ENCODE measurements at regions not wholly inside any gene's neighbourhood (a gene's known extent, or its start where the extent isn't known, plus 50 kb on each side); places are given as distances from the start of the nearest gene placed in this dataset.

DNA sequence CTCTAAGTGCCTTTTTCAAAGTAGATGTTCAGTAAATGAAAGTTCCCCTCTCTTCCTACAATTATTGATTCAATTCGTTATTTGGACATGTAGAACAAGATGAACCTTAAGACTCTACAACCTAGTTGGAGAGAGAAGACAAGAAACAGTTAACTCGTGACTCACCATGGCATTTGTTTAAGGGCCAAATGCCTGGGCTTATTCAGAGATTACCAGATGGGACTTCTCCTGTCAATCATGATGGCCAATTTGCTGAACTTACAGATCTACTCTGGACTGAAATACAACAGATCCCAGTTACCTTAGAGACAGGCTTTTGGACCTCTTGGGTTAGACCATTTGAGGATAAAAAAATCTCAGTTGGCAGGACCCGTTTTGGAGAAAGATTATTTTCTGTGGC is 93.5 kb downstream of the C1orf94 start:
- H3K27ac ChIP-seq, result no peak overlapping the region
- TF ChIP-seq CTCF (conservative IDR thresholded peaks at IDR 0.05) (no peak), ZFX (IDR thresholded peaks at IDR 0.05) (no peak)

DNA sequence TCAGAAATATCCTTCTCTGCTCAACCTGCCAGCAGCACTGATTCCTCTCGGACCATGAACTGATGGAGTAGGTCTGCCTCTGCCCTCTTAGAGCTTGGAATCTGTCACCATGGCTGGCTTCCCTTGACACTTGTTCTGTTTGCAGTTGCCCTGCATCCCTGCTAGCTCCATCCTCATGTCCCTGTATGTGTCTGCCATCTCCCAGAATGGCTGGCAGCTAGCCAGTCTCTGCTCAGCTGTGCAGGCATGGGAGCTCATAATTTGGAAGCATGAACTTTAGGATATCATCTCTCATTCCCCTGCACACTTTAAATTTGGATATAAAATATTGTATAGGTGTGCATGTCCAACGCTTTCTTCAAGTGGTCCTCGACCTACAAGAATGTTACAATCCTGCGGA is 95.4 kb downstream of the C1orf94 start:
- TF ChIP-seq CTCF (conservative IDR thresholded peaks at IDR 0.05), result no peak
- TF ChIP-seq ZFX (IDR thresholded peaks at IDR 0.05), result no peak
- H3K27ac ChIP-seq, result no peak overlapping the region

DNA sequence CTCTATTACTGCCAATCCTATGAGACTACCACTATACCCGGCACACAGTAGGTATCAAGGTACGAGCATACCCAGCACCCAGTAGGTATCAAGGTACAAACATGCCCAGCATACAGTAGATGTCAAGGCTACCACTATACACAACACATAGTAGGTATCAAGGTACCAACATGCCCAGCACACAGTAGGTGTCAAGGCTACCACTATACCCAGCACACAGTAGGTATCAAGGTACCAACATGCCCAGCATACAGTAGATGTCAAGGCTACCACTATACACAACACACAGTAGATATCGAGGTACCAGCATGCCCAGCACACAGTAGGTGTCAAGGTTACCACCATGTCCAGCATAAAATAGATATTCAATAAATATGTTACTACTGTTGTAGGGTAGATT is 98.4 kb downstream of the C1orf94 start:
- TF ChIP-seq CTCF (conservative IDR thresholded peaks at IDR 0.05), result no peak
- no peak for TF ChIP-seq ZFX (IDR thresholded peaks at IDR 0.05)

DNA sequence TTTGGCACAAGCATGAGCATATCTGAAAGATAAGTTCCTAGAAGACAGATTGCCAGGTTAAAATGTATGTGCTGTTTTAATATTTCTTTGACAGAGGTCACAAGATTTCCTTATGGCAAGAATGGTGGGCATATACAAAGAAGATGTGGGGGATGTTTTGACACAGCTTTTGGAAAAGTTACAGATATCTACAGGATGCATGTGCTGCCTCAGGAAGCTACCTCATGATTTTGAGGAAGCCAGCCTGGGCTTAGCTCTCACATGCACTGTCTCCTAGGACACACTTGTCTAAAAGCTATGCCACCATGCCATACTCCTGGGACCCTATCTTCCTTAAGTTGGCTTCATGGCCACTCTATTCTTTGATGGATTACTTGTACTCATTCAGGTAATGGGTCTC is 99.9 kb downstream of the C1orf94 start:
- TF ChIP-seq CTCF (conservative IDR thresholded peaks at IDR 0.05), result no peak
- no peak for TF ChIP-seq ZFX (IDR thresholded peaks at IDR 0.05)
- H3K27ac ChIP-seq, result no peak overlapping the region

More for the DNA sequence above, 98.4 kb downstream of the C1orf94 start:
- no peak overlapping the region for H3K27ac ChIP-seq

GRCh38 chr1:34277150-34277549 is 100.4 kb downstream of the C1orf94 start:
- TF ChIP-seq CTCF (conservative IDR thresholded peaks at IDR 0.05) (no peak), ZFX (IDR thresholded peaks at IDR 0.05) (no peak)
- no peak overlapping the region for H3K27ac ChIP-seq

- H3K27ac ChIP-seq, result no peak overlapping the region
- no peak for TF ChIP-seq CTCF (conservative IDR thresholded peaks at IDR 0.05)
- TF ChIP-seq ZFX (IDR thresholded peaks at IDR 0.05), result no peak
Measured at GRCh38 chr1:34278211-34278610, 101.5 kb downstream of the C1orf94 start.

DNA sequence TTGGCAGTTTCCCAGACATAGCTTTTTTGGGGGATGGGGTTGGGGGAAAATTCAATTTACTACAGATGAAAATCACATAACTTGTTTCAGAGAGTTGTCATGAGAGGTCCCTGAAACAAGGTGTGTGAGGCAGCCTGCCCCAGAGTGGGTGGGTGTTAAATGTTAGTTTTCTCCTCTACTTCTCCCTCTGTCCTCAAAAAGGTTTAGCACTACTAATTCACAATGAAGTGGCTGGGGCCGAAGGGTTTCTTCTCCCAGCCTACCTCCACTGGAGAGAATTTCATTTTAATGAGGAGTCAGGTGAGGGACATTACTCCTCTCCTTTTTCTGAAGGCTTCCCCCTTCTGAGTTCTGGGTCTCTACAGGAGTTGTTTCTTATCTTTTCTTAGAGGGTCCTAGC is 103.3 kb downstream of the C1orf94 start:
- no peak overlapping the region for H3K27ac ChIP-seq
- no peak for TF ChIP-seq CTCF (conservative IDR thresholded peaks at IDR 0.05)
- TF ChIP-seq ZFX (IDR thresholded peaks at IDR 0.05), result no peak
